Keratinocyte (primary cell): ENCODE measurements at regions not wholly inside any gene's neighbourhood (a gene's known extent, or its start where the extent isn't known, plus 50 kb on each side); places are given as distances from the start of the nearest gene placed in this dataset.

Source experiments
- DNase-seq: peaks from one replicate; pipeline ENCODE4 v3.0.0-alpha.2; 2011; ENCODE audit warnings: low read depth, missing footprints, low spot score
- FAIRE-seq: peaks from 2 replicates; lab custom pipeline; 2011; peaks lifted over from hg19 to GRCh38; lab: Jason Lieb, UNC
- H2AFZ ChIP-seq: 2 replicates; pipeline ENCODE4 v1.6.0; 2012; ENCODE audit warnings: low read length, control low read depth, inconsistent platforms; ENCODE audit not compliant: control insufficient read depth
- H3K27ac ChIP-seq: 2 replicates; pipeline ENCODE4 v1.5.1; 2011; ENCODE audit warnings: low read length; ENCODE audit not compliant: control insufficient read depth, insufficient read depth
- H3K27me3 ChIP-seq: 3 replicates; pipeline ENCODE4 v1.6.0; 2011; ENCODE audit warnings: low read length; ENCODE audit not compliant: control insufficient read depth, insufficient read depth; ENCODE audit errors: extremely low read depth
- H3K36me3 ChIP-seq, 2 experiments: 2 replicates in 1 of 2; 3 replicates in 1 of 2; pipeline ENCODE4 v1.5.1; 2011; ENCODE audit warnings: low read length in 2 of 2, mild to moderate bottlenecking in 1 of 2; ENCODE audit not compliant: control insufficient read depth in 2 of 2, insufficient read depth in 2 of 2; ENCODE audit errors: extremely low read depth in 1 of 2
- H3K4me1 ChIP-seq: 3 replicates; pipeline ENCODE4 v1.5.1; 2011; ENCODE audit warnings: low read length; ENCODE audit not compliant: control insufficient read depth, insufficient read depth; ENCODE audit errors: extremely low read depth
- H3K4me2 ChIP-seq: 3 replicates; pipeline ENCODE4 v1.6.0; 2011; ENCODE audit warnings: low read depth, low read length; ENCODE audit not compliant: control insufficient read depth, insufficient read depth; ENCODE audit errors: extremely low read depth
- H3K4me3 ChIP-seq, 3 experiments: fragments of 200-600 bp in 1 of 3; sonication (generic) in 1 of 3; 2 replicates in 2 of 3; 3 replicates in 1 of 3; pipeline ENCODE4 v1.5.1; 2011 to 2016; ENCODE audit warnings: low read length in 3 of 3, mild to moderate bottlenecking in 3 of 3, control low read depth in 2 of 3, inconsistent platforms in 1 of 3, low read depth in 1 of 3, mixed read lengths in 1 of 3, mixed run types in 1 of 3, moderate library complexity in 1 of 3; ENCODE audit not compliant: control insufficient read depth in 2 of 3, insufficient read depth in 2 of 3; ENCODE audit errors: extremely low read depth in 1 of 3
- H3K79me2 ChIP-seq: 2 replicates; pipeline ENCODE4 v1.6.0; 2012; ENCODE audit warnings: low read length; ENCODE audit not compliant: control insufficient read depth, insufficient read depth
- H3K9ac ChIP-seq: 3 replicates; pipeline ENCODE4 v1.6.0; 2011; ENCODE audit warnings: low read length; ENCODE audit not compliant: control insufficient read depth, insufficient read depth; ENCODE audit errors: extremely low read depth
- H3K9me1 ChIP-seq: 3 replicates; pipeline ENCODE4 v1.6.0; 2011; ENCODE audit warnings: low read length; ENCODE audit not compliant: control insufficient read depth, insufficient read depth; ENCODE audit errors: extremely low read depth
- H3K9me3 ChIP-seq: 2 replicates; pipeline ENCODE4 v1.5.1; 2012; ENCODE audit warnings: low read depth, low read length; ENCODE audit not compliant: control insufficient read depth
- H4K20me1 ChIP-seq: 3 replicates; pipeline ENCODE4 v1.6.0; 2011; ENCODE audit warnings: low read length; ENCODE audit not compliant: control insufficient read depth, insufficient read depth; ENCODE audit errors: extremely low read depth
- CTCF ChIP-seq, 3 experiments: IDR thresholded peaks in 1 of 3; conservative IDR thresholded peaks in 1 of 3; optimal IDR thresholded peaks in 1 of 3; 2 replicates in 2 of 3; 3 replicates in 1 of 3; pipeline versions ENCODE3 to v1.5.1; 2011; ENCODE audit warnings: low read length in 3 of 3, mild to moderate bottlenecking in 3 of 3, moderate library complexity in 2 of 3, control low read depth in 1 of 3, inconsistent platforms in 1 of 3; ENCODE audit not compliant: insufficient read depth in 2 of 3; ENCODE audit errors: extremely low read depth in 1 of 3
- EZH2 ChIP-seq: IDR thresholded peaks from one replicate; pipeline ENCODE4 v1.6.1; 2012; ENCODE audit warnings: inconsistent platforms, mild to moderate bottlenecking, low read length, moderate library complexity
- dilution Hi-C: fragments of 300-500 bp; cut with MboI; formaldehyde crosslinking; loops from one replicate; pipeline ENCODE4 v1.7.0; 2020; ENCODE audit warnings: low sequenced_read_pairs; ENCODE audit not compliant: extremely low pct_ligation_motif_present

DNA sequence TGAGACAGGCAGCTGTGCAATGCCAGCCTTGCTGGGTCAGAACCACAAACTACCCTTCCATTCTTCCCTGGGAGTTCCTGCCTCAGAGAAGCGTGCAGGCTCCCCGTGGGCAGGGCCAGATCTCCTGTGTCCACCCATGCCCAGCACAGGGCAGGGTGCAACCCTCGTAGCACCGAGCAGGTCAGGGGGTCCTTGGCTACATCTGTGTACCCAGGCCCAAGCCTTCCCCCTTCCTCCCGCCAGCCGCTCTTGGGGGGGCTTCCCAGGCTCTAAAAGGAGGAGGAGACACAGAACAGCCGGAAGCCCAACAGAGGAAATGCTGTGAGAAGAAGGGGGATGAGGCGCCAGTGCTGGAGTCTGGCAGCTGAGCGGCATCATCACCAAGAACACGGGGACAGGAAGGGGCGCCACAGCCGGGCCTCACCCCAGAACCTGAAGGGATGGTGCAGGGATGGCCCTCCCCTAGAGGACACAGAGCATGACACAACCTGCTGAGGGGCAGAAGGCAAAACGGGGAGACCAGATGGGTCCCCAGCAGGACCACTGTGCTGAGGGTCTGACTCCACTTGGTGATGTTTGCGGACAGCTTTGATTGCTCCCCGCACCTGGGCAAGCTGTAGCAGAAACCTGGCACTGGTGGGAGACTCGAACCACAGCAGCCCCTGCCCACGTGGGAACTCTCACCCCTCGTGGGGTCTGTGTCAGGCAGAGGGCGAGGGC lies 233.2 kb downstream of the NPHP4 start:
- DNase-seq: no peak
- dilution Hi-C loops: no loop called here
- H2AFZ ChIP-seq: no peak overlapping the region
- H3K27ac ChIP-seq: no peak overlapping the region
- H3K4me3 ChIP-seq: no peak overlapping the region
- H3K27me3 ChIP-seq: no peaks in the 10 kb centered on the region
- H3K4me1 ChIP-seq: no peaks in the 10 kb centered on the region
- H4K20me1 ChIP-seq: no peaks in the 10 kb centered on the region
- H3K36me3 ChIP-seq: no peaks in the 10 kb centered on the region
- no peak for FAIRE-seq
- peaks cover 2% of the 10 kb centered on the region for H3K9me3 ChIP-seq
- H3K9ac ChIP-seq: no peak overlapping the region
- no peaks in the 10 kb centered on the region for H3K79me2 ChIP-seq
- TF ChIP-seq EZH2 (no peak), CTCF (optimal IDR thresholded peaks at IDR 0.05 in 1 of 3, IDR thresholded peaks at IDR 0.05 in 1 of 3, conservative IDR thresholded peaks at IDR 0.05 in 1 of 3; ENCODE audit: extremely low read depth in 1 of 3, insufficient read depth in 2 of 3, low read length in 3 of 3) (no peak)
- H3K4me2 ChIP-seq: no peak overlapping the region
- no peaks in the 10 kb centered on the region for H3K9me1 ChIP-seq

- DNase-seq (no peak), FAIRE-seq (no peak)
- no peaks in the 10 kb centered on the region for H3K4me1 ChIP-seq
- no peaks in the 10 kb centered on the region for H3K9me1 ChIP-seq
- dilution Hi-C loops: no loop called here
- H2AFZ ChIP-seq: no peak overlapping the region
- H3K36me3 ChIP-seq: no peaks in the 10 kb centered on the region
- no peaks in the 10 kb centered on the region for H3K79me2 ChIP-seq
- no peak overlapping the region for H3K4me3 ChIP-seq
- no peaks in the 10 kb centered on the region for H4K20me1 ChIP-seq
- no peaks in the 10 kb centered on the region for H3K27me3 ChIP-seq
- no peaks in the 10 kb centered on the region for H3K9me3 ChIP-seq
- H3K9ac ChIP-seq: no peak overlapping the region
- H3K27ac ChIP-seq: no peak overlapping the region
- H3K4me2 ChIP-seq: no peak overlapping the region
- TF ChIP-seq EZH2: no peak
- no peak for TF ChIP-seq CTCF (optimal IDR thresholded peaks at IDR 0.05 in 1 of 3, IDR thresholded peaks at IDR 0.05 in 1 of 3, conservative IDR thresholded peaks at IDR 0.05 in 1 of 3; ENCODE audit: extremely low read depth in 1 of 3, insufficient read depth in 2 of 3, low read length in 3 of 3)
These were observed 234.0 kb downstream of the NPHP4 start for GRCh38 chr1:5758000-5758858.
